NT2/D1 (cell line): ENCODE measurements at regions not wholly inside any gene's neighbourhood (a gene's known extent, or its start where the extent isn't known, plus 50 kb on each side); places are given as distances from the start of the nearest gene placed in this dataset.

Experiments
- SUZ12 ChIP-seq: IDR thresholded peaks from 2 replicates; pipeline ENCODE4 v1.6.1; 2011; ENCODE audit not compliant: insufficient read length, insufficient read depth; ENCODE audit errors: extremely low read depth
- ZNF274 ChIP-seq: IDR thresholded peaks from 2 replicates; pipeline ENCODE4 v1.6.1; 2011; ENCODE audit warnings: mild to moderate bottlenecking, low read depth, low read length

GRCh38 chr6:113699239-113699638 lies 157.9 kb upstream of the MARCKS start:
- TF ChIP-seq SUZ12 = no peak
- no peak for TF ChIP-seq ZNF274
